ENCODE measurements at regions not wholly inside any gene's neighbourhood (a gene's known extent, or its start where the extent isn't known, plus 50 kb on each side); places are given as distances from the start of the nearest gene placed in this dataset.

DNA sequence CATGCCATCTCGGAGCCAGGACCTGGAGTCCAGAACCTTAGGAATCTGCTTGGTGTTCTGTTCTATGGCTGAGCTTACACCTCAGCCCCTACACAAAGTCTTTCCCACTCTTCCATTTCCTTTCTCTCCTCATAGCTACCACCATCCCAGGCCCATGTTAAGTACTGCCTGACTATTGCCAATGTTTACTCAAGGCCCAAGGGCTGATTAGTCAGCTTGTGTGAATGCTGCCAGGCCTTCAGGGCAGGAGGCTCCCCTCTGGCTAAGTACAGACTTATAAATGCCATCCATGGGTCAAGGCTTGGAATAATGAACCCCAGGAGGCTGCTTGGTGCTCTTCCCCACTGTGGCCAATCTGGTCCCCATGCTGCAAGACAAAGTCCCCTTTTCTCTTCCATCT, 411.6 kb upstream of the MAGEB18 start:
- no peaks in the 10 kb centered on the region for H3K36me3 Mint-ChIP-seq
- no peak overlapping the region for H3K27ac Mint-ChIP-seq
- H3K9me3 Mint-ChIP-seq = peaks cover 30% of the 10 kb centered on the region
- no peaks in the 10 kb centered on the region for H3K4me1 Mint-ChIP-seq
- H3K27me3 Mint-ChIP-seq (ENCODE audit: low read depth) = no peaks in the 10 kb centered on the region
- DNase-seq (ENCODE audit: low spot score in 2 of 2, unreplicated experiment in 2 of 2) = no peak
- TF ChIP-seq, protein P1, sequence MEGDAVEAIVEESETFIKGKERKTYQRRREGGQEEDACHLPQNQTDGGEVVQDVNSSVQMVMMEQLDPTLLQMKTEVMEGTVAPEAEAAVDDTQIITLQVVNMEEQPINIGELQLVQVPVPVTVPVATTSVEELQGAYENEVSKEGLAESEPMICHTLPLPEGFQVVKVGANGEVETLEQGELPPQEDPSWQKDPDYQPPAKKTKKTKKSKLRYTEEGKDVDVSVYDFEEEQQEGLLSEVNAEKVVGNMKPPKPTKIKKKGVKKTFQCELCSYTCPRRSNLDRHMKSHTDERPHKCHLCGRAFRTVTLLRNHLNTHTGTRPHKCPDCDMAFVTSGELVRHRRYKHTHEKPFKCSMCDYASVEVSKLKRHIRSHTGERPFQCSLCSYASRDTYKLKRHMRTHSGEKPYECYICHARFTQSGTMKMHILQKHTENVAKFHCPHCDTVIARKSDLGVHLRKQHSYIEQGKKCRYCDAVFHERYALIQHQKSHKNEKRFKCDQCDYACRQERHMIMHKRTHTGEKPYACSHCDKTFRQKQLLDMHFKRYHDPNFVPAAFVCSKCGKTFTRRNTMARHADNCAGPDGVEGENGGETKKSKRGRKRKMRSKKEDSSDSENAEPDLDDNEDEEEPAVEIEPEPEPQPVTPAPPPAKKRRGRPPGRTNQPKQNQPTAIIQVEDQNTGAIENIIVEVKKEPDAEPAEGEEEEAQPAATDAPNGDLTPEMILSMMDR (IDR thresholded peaks at IDR 0.05; ENCODE audit: unreplicated experiment) = no peak
- no peak overlapping the region for H3K4me3 Mint-ChIP-seq

GRCh38 chrX:25733148-25733547, 405.0 kb upstream of the MAGEB18 start:
- TF ChIP-seq, protein P1 (IDR thresholded peaks at IDR 0.05; ENCODE audit: unreplicated experiment) = no peak
- Mint-ChIP-seq H3K4me3 (no peak overlapping the region), H3K36me3 (no peaks in the 10 kb centered on the region), H3K27me3 (ENCODE audit: low read depth) (no peaks in the 10 kb centered on the region), H3K27ac (no peak overlapping the region), H3K9me3 (peaks cover 31% of the 10 kb centered on the region), H3K4me1 (peaks cover under 1% of the 10 kb centered on the region)
- DNase-seq (ENCODE audit: low spot score in 2 of 2, unreplicated experiment in 2 of 2) = no peak

DNA sequence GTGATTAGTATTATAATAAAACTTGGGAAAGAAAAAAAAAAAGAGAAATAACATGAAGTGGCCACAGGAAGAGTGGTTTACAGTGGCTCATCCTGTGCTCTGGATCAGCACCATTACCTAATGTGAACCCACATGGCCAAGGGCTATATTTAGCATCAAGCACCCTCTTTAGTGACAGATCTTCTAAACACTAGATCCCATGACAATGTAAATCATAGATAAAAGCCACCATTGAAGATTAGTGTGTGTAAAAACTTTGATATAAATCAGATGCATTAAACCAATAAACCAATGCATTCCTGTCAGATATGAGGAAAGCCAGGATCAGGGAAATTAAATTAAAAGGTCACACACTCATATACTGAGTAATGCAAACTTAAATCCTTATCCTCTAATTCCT, 400.6 kb upstream of the MAGEB18 start:
- no peaks in the 10 kb centered on the region for H3K36me3 Mint-ChIP-seq
- TF ChIP-seq, protein P1 (IDR thresholded peaks at IDR 0.05; ENCODE audit: unreplicated experiment) = no peak
- peaks cover 4% of the 10 kb centered on the region for H3K4me1 Mint-ChIP-seq

GRCh38 chrX:25742334-25742733, 395.8 kb upstream of the MAGEB18 start:
- Mint-ChIP-seq H3K27ac (no peak overlapping the region), H3K4me1 (peaks cover 4% of the 10 kb centered on the region), H3K36me3 (no peaks in the 10 kb centered on the region), H3K27me3 (ENCODE audit: low read depth) (no peaks in the 10 kb centered on the region), H3K9me3 (peaks cover 14% of the 10 kb centered on the region), H3K4me3 (no peak overlapping the region)
- no peak for DNase-seq (ENCODE audit: low spot score in 2 of 2, unreplicated experiment in 2 of 2)
- TF ChIP-seq, protein P1 (IDR thresholded peaks at IDR 0.05; ENCODE audit: unreplicated experiment) = no peak

More for the DNA sequence above, 400.6 kb upstream of the MAGEB18 start:
- Mint-ChIP-seq H3K4me3 (no peak overlapping the region), H3K9me3 (peaks cover 25% of the 10 kb centered on the region), H3K27me3 (ENCODE audit: low read depth) (no peaks in the 10 kb centered on the region), H3K27ac (no peak overlapping the region)
- DNase-seq (ENCODE audit: low spot score in 2 of 2, unreplicated experiment in 2 of 2) = no peak

GRCh38 chrX:25754399-25754798, 383.7 kb upstream of the MAGEB18 start:
- Mint-ChIP-seq H3K9me3 (peaks cover 21% of the 10 kb centered on the region), H3K4me3 (no peak overlapping the region), H3K27me3 (ENCODE audit: low read depth) (no peaks in the 10 kb centered on the region), H3K36me3 (no peaks in the 10 kb centered on the region), H3K4me1 (no peaks in the 10 kb centered on the region), H3K27ac (no peak overlapping the region)
- TF ChIP-seq, protein P1 (IDR thresholded peaks at IDR 0.05; ENCODE audit: unreplicated experiment) = no peak
- no peak for DNase-seq (ENCODE audit: low spot score in 2 of 2, unreplicated experiment in 2 of 2)

GRCh38 chrX:25755194-25755593, 382.9 kb upstream of the MAGEB18 start:
- DNase-seq (ENCODE audit: low spot score in 2 of 2, unreplicated experiment in 2 of 2) = no peak
- Mint-ChIP-seq H3K4me1 (no peaks in the 10 kb centered on the region), H3K9me3 (peaks cover 15% of the 10 kb centered on the region), H3K27ac (no peak overlapping the region), H3K27me3 (ENCODE audit: low read depth) (no peaks in the 10 kb centered on the region), H3K36me3 (no peaks in the 10 kb centered on the region), H3K4me3 (no peak overlapping the region)
- TF ChIP-seq, protein P1 (IDR thresholded peaks at IDR 0.05; ENCODE audit: unreplicated experiment) = no peak

All from mesothelial cell of epicardium (in vitro differentiated cells).